GM21381 (cell line): ENCODE measurements at regions not wholly inside any gene's neighbourhood (a gene's known extent, or its start where the extent isn't known, plus 50 kb on each side); places are given as distances from the start of the nearest gene placed in this dataset.

Experiments
- ATAC-seq: cut with Tn5 transposase; IDR thresholded peaks from one replicate; pipeline ENCODE4 v1.9.1; 2021; ENCODE audit warnings: mild to moderate bottlenecking, moderate library complexity; ENCODE audit not compliant: unreplicated experiment

DNA sequence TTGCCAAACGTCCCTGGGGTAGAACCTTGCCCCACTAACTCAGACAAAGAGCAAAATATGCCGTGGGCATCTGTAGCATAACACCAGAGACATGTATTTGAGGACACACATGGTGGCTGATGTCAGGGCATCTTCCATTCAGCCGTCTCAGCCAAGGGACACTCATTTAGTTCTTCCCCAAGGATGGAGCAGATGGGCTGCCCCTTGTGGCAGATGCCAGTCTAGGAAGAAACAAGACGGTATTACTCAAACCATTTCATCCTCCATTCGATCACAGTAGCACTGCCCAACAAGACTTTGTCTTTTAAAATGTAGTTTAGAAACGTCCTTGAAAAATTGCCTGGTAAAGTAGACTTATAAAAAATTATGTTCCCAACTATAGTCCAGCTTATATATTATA lies 937.6 kb upstream of the EEF2KMT start:
- ATAC-seq: no peak

DNA sequence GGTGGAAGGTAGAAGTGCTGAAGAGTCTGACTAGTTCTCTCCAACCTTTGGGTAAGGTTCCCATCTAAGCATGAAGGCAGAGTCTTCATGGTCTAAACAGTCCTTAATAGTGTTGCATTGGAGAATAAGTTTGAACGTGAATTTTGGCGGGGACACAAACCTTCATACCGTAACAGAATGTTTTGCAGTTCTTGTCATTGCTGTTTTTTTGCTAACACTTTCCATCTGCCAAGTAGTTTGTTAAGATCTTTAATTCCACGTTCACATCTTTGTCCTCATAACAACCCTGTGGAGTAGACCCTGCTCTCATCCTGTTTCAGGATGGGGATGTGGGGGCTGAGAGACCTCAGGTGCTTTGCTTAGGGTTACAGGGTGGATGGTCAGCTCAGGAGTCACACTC lies 936.9 kb upstream of the EEF2KMT start:
- ATAC-seq: no peak

DNA sequence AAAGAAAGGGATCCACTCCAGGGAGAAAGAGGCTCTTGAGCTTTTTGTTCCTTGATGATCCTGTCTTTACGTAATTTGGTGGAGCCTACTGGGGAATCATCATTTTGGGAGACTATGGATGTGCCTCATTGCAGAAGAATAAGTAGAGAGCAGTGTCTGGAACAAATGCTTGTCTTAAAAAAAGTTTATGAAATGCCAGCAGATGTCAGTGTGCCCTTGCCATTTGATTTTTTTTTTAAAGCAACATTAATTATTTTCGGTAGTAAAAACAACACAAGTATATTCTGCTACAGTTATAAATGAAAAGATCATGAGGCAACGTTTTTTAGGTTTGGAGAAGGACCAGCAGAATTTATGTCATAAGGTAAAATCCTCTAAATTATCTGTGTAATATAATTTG lies 934.8 kb upstream of the EEF2KMT start:
- no peak for ATAC-seq

GRCh38 chr16:6031567-6031966 lies 934.0 kb upstream of the EEF2KMT start:
- no peak for ATAC-seq

DNA sequence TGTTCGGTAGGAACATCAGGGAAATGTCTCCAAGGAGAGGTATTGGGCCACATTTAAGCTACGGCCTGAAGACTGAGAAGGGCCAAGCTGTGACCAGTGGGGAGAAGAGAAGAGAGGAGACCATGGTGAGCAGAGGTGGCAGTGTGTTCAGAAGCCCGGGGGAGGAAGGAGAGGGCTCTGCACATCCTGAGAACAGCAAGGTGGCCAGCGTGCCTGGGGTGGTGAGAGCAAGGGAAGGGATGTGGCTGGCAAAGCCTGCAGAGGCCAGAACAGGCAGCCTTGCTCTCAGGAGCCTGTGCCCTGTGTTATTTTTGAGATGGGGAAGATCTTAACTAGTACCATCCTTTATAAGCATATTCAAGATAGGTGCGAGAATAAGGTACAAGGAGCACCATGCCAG lies 933.5 kb upstream of the EEF2KMT start:
- ATAC-seq: no peak

GRCh38 chr16:6027733-6028132 lies 930.1 kb upstream of the EEF2KMT start:
- ATAC-seq: no peak

GRCh38 chr16:6023449-6023848 lies 925.9 kb upstream of the EEF2KMT start:
- ATAC-seq: no peak

GRCh38 chr16:6021276-6021943 lies 923.8 kb upstream of the EEF2KMT start:
- no peak for ATAC-seq

DNA sequence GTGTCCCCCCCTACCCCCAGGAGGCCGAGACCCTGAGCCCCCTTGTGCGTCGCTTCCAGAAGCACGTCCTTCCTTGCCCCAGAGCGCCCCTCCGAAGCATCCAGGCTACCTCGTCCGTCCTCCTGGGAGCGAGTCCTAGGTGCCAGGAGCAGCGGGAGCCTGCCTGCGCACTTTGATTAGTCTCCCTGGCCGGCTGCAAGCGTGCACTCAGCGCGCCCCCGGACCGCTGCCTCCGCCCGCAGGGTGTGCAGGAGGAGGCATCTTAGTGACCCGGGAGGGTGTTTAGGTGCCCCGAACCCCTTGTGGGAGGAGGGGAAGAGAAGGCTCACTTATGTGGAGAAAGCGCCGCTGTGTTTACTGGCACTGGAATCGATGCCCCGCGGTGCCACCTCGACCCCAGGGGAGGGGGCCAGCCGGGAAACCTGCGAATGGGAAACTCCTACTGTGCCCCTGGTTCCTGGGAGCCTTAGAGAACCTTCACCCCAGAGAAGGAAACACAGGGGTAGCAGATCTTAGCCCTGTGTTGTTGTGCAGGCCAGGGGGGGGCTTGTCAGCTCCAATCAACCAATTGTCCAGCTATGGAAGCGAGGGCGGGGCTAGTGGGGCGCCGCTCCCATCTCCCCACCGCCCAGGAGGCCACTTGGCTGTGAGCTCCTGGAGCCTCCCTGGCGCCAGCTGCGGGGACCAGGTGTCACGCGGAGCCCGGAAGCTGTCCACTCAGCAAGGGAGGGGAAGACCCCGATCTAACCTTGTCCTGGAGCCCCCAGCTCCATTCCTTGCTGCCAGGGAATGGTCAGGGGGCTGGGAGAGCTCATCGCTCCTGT lies 922.8 kb upstream of the EEF2KMT start:
- ATAC-seq: no peak

DNA sequence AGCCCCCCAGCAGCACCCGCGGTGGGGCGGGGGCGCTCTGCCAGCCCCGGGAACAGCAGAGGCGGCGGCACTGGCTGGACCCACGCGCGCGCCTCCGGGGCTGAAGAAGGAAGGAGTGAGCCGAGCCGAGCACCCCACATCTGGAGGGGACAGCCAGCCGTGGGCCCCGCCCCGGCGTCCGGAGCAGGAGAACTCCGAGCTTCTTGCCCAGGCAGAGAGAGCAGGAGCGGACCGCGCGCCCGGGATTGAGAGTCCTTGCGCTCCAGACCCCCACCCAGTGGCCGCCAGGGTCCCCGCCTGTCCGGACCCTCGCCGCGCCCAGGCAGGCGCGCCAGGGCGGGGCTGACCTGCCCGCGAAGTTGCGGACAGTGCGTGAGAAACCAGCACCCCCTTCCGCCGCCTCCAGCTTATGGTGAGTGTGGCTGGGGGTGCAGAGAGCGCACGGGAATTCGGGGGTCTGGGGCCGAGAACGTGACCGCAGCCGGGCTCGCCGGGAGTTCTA lies 921.9 kb upstream of the EEF2KMT start:
- ATAC-seq: no peak

GRCh38 chr16:6018848-6019489 lies 921.4 kb upstream of the EEF2KMT start:
- ATAC-seq: no peak

GRCh38 chr16:6016530-6017184 lies 919.1 kb upstream of the EEF2KMT start:
- no peak for ATAC-seq

DNA sequence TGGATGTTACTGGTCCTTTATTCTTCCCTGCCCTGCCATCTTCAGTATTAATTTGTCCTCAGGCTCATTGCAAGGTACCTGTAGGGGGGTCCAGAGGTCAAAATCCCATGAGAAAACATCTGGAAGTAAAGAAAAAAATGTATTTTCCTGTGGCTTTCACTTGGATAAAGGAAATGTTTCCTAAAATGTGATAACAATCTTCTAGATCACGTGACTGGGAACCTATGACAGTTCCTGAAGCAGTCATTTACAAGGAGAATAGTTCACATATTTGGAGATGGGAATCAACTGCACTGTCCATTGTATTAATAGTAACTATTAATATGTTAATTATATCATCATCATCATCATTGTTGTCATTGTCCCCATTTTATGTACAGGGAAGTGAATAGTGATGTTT lies 915.1 kb upstream of the EEF2KMT start:
- no peak for ATAC-seq

DNA sequence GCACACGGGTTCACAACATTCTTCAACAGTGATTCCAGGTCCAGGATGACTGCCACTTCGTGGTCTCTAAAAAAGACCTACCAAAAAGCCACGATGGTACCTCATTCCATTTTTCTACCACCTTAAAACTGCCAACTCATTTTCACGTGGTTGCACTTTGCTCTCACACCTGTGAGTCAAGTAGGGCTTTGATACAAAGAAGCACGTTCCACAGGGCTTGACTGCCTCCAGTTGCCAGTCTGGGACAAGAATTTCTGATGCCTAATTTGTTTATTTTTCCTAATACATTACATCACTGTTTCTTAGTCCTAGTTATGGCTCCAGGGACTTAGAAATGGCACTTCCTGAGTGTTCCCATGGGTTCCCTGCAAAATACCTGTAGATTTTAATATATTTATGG lies 911.6 kb upstream of the EEF2KMT start:
- no peak for ATAC-seq

GRCh38 chr16:6008670-6009069 lies 911.1 kb upstream of the EEF2KMT start:
- no peak for ATAC-seq

DNA sequence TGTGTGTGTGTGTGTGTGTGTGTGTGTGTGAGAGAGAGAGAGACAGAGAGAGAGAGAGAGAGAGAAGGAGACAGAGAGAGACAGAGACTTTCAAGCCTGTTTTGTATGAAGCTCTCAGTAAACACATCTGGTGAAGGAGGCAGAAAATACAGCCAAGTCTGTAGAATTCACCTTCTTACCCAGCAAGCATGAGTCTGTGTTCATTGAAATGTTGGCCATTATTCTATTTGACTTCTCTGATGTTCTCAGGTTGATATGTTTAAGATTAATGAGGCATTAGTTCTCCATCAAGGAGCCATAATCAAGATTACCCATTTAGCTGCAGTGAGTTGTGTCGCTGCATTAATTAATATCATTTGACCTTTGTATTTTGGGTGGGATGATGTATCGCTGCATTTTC lies 895.8 kb upstream of the EEF2KMT start:
- ATAC-seq: no peak

DNA sequence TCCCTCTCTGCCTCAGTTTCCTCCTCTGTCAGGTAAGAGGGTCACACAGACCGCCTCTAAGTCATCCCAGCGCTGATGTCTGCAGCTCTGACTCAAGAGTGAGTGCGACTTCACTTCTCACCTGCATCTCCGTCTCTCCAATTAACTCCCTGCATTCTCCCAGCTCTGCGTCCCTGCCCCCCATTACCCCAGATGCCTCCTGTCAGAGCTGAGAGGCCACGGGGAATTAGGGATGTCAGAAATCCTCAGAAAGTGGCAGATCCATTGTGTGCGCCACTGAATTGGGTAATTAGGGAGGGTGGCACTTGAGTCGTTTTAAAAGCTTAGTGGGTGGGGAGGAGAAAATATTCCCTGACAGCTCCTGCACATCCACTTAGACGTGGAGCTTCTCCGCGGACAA lies 885.4 kb upstream of the EEF2KMT start:
- no peak for ATAC-seq

GRCh38 chr16:5979905-5980550 lies 882.4 kb upstream of the EEF2KMT start:
- ATAC-seq: no peak

- no peak for ATAC-seq
Measured at GRCh38 chr16:5977329-5977728, 879.7 kb upstream of the EEF2KMT start.

- ATAC-seq: no peak
Measured at GRCh38 chr16:5972747-5973146, 875.2 kb upstream of the EEF2KMT start.

DNA sequence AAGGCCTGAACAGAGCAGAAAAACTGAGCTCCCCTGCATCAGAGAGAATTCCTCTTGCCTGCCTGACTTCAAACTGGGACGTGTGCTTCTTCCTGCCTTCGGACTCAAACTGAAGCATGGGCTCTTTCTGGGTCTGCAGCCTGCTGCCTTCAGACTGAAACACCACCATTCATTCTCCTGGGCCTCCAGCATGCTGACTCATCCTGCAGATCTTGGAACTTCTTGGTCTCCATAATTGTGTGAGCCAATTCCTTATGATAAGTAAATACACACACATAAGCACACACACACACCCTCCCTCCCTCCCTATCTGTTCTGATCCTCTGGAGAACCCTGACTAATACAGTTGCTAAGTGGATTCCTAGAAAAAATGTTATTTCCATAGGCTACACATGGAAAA lies 874.3 kb upstream of the EEF2KMT start:
- ATAC-seq: no peak
